SK-N-SH (cell line): ENCODE measurements at regions not wholly inside any gene's neighbourhood (a gene's known extent, or its start where the extent isn't known, plus 50 kb on each side); places are given as distances from the start of the nearest gene placed in this dataset.
"Not testable (repeated sequence)": the region's sequence is repeated elsewhere in the genome, so short reads cannot be mapped to it uniquely, and the experiment has no call there.

Source experiments
- CTCF ChIA-PET: fragments of 300-600, 350-600 bp; formaldehyde crosslinking; extraction: SDS; loops from one replicate; lab custom pipeline; 2021; lab: Yijun Ruan, JAX
- POLR2A ChIA-PET: fragments of 350-600 bp; sonication (Branson Sonifier 250); formaldehyde crosslinking; extraction: SDS; loops from one replicate; lab custom pipeline; 2020; ENCODE audit warnings: antibody characterized with exemption, inconsistent platforms; lab: Yijun Ruan, JAX
- DNase-seq: peaks from one replicate; pipeline ENCODE4 v3.0.0; 2012
- H2AFZ ChIP-seq: fragments of 200-600 bp; sonication (generic); 2 replicates; pipeline ENCODE4 v1.8.1; 2016; ENCODE audit warnings: antibody characterized with exemption, mild to moderate bottlenecking, low read depth
- H3F3A ChIP-seq: fragments of 200-600 bp; sonication (generic); replicated peaks from 2 replicates; pipeline ENCODE3; 2016; ENCODE audit warnings: antibody characterized with exemption, mild to moderate bottlenecking; ENCODE audit not compliant: insufficient read depth
- H3K27ac ChIP-seq, 2 experiments: fragments of 200-500 bp in 1 of 2; fragments of 200-600 bp in 1 of 2; sonication (Bioruptor generic) in 1 of 2; sonication (generic), shearing (Covaris generic) in 1 of 2; 2 replicates each; pipeline versions ENCODE4 v1.5.1 to v1.6.1; 2014 to 2016; ENCODE audit warnings: low read depth in 2 of 2, inconsistent platforms in 1 of 2, low read length in 1 of 2, mild to moderate bottlenecking in 1 of 2, mixed read lengths in 1 of 2
- H3K27me3 ChIP-seq: fragments of 200-600 bp; sonication (generic), shearing (Covaris generic); 2 replicates; pipeline ENCODE4 v1.6.1; 2016; ENCODE audit warnings: mixed run types; ENCODE audit not compliant: insufficient read depth
- H3K36me3 ChIP-seq, 2 experiments: fragments of 200-500 bp in 1 of 2; fragments of 200-600 bp in 1 of 2; sonication (Bioruptor generic) in 1 of 2; sonication (generic) in 1 of 2; replicated peaks in 1 of 2; 2 replicates each; pipeline versions ENCODE3 to v1.5.1; 2014 to 2016; ENCODE audit warnings: low read length in 1 of 2, mild to moderate bottlenecking in 1 of 2; ENCODE audit not compliant: insufficient read depth in 2 of 2, control insufficient read depth in 1 of 2
- H3K4me1 ChIP-seq, 2 experiments: fragments of 200-500 bp in 1 of 2; fragments of 200-600 bp in 1 of 2; sonication (Bioruptor generic) in 1 of 2; sonication (generic), shearing (Covaris generic) in 1 of 2; 2 replicates each; pipeline versions ENCODE4 v1.5.1 to v1.6.1; 2014 to 2016; ENCODE audit warnings: low read depth in 1 of 2, low read length in 1 of 2, mixed run types in 1 of 2; ENCODE audit not compliant: insufficient read depth in 2 of 2, control insufficient read depth in 1 of 2
- H3K4me2 ChIP-seq: fragments of 200-600 bp; sonication (generic), shearing (Covaris generic); 2 replicates; pipeline ENCODE4 v1.6.1; 2017; ENCODE audit warnings: mixed run types
- H3K4me3 ChIP-seq, 2 experiments: fragments of 200-500 bp in 1 of 2; fragments of 200-600 bp in 1 of 2; sonication (Bioruptor generic) in 1 of 2; sonication (generic), shearing (Covaris generic) in 1 of 2; 2 replicates each; pipeline versions ENCODE4 v1.5.1 to v1.8.1; 2014 to 2016; ENCODE audit warnings: low read depth in 2 of 2, inconsistent platforms in 1 of 2, low read length in 1 of 2, mild to moderate bottlenecking in 1 of 2, mixed read lengths in 1 of 2, moderate library complexity in 1 of 2
- H3K79me2 ChIP-seq: fragments of 200-600 bp; sonication (generic); 2 replicates; pipeline ENCODE4 v1.8.1; 2017; ENCODE audit warnings: mild to moderate bottlenecking; ENCODE audit not compliant: insufficient read depth
- H3K9ac ChIP-seq: fragments of 200-600 bp; sonication (generic); 2 replicates; pipeline ENCODE4 v1.6.1; 2017; ENCODE audit warnings: mixed run types
- H3K9me2 ChIP-seq: fragments of 200-600 bp; sonication (generic); 2 replicates; pipeline ENCODE4 v1.6.1; 2017; ENCODE audit warnings: mixed run types
- H3K9me3 ChIP-seq: fragments of 200-600 bp; sonication (generic); 2 replicates; pipeline ENCODE4 v1.6.1; 2017; ENCODE audit warnings: mixed run types, mild to moderate bottlenecking, moderate library complexity
- H4K20me1 ChIP-seq: fragments of 200-600 bp; sonication (generic); 2 replicates; pipeline ENCODE4 v1.6.1; 2017; ENCODE audit warnings: mild to moderate bottlenecking, mixed run types; ENCODE audit not compliant: insufficient read depth
- ELF1 ChIP-seq: IDR thresholded peaks from 2 replicates; pipeline ENCODE4 v1.4.0; 2012
- EP300 ChIP-seq, 2 experiments: IDR thresholded peaks; 2 replicates each; pipeline versions ENCODE4 v1.4.0 to v1.6.1; 2012; ENCODE audit warnings: borderline replicate concordance in 1 of 2, low read depth in 1 of 2, low read length in 1 of 2
- EZH2phosphoT487 ChIP-seq: fragments of 200-600 bp; sonication (generic); IDR thresholded peaks from 2 replicates; pipeline ENCODE4 v1.6.1; 2017; ENCODE audit warnings: low read depth, mixed run types, mild to moderate bottlenecking, antibody characterized with exemption, moderate library complexity, borderline replicate concordance
- FOXM1 ChIP-seq: IDR thresholded peaks from 2 replicates; pipeline ENCODE4 v1.4.0; 2012; ENCODE audit warnings: low read depth, mild to moderate bottlenecking
- GATA2 ChIP-seq: sonication (generic); formaldehyde crosslinking; IDR thresholded peaks from 2 replicates; pipeline ENCODE4 v1.5.0; 2020; ENCODE audit warnings: mild to moderate bottlenecking, missing genetic modification reagents
- POLR2AphosphoS5 ChIP-seq: IDR thresholded peaks from 2 replicates; pipeline ENCODE4 v1.6.1; 2012; ENCODE audit warnings: low read depth, low read length
- RCOR1 ChIP-seq: fragments of 150-350 bp; IDR thresholded peaks from 2 replicates; pipeline ENCODE4 v1.6.1; 2017; ENCODE audit warnings: antibody characterized with exemption, low read length
- RFX5 ChIP-seq: IDR thresholded peaks from 2 replicates; pipeline ENCODE4 v1.6.1; 2012; ENCODE audit warnings: mild to moderate bottlenecking, improper control_type of control experiment, low read length
- SIN3A ChIP-seq: IDR thresholded peaks from 2 replicates; pipeline ENCODE4 v1.6.1; 2012; ENCODE audit warnings: low read depth, mild to moderate bottlenecking, low read length, moderate library complexity, borderline replicate concordance
- TAF1 ChIP-seq: IDR thresholded peaks from 2 replicates; pipeline ENCODE4 v1.6.1; 2012; ENCODE audit warnings: low read depth, mild to moderate bottlenecking, low read length, moderate library complexity, borderline replicate concordance
- WGBS: methylation state at CpG from one replicate; pipeline ENCODE4 v1.1.6; 2017; ENCODE audit warnings: low lambda C conversion rate; 5-methylcytosine and 5-hydroxymethylcytosine counted together
- TF ChIP-seq, protein P1 (sequence below): fragments of 150-350 bp; IDR thresholded peaks from 2 replicates; pipeline ENCODE4 v1.6.1; 2017; ENCODE audit warnings: antibody characterized with exemption, low read length, low read depth, borderline replicate concordance
- TF ChIP-seq, protein P2 (sequence below): IDR thresholded peaks from 2 replicates; pipeline ENCODE4; 2012
- TF ChIP-seq, protein P3 (sequence below): IDR thresholded peaks from 2 replicates; pipeline ENCODE4 v1.4.0; 2012; ENCODE audit warnings: low read depth, borderline replicate concordance

DNA sequence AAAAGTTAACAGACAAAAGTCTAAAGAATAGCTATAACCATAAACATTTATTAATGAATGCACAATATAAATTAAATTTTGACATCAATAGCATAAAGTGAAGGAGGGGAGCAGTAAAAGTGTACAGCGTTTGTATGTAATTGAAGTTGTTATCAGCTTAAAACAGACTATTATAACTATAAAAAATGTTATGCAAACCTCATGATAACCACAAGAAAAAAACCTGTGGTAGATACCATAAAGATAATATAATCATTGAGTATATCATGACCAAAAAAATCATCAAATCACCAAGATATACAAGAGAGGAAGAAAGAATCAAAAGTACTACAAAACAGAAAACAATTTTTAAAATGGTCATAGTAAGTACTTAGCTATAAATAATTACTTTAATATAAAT lies 122.1 kb upstream of the ID2 start:
- CTCF ChIA-PET: interaction anchor here (1.5 to 1.9 kb wide), 3 partner anchors 11 to 20 kb away, joined by 5 to 6 read pairs (median 6); no protein-coding TSS in a partner anchor

GRCh38 chr2:8561692-8562091 lies 120.2 kb upstream of the ID2 start:
- H3K4me1 ChIP-seq, H3K9me3 ChIP-seq, H3K36me3 ChIP-seq, H3K27ac ChIP-seq, H4K20me1 ChIP-seq, CTCF ChIA-PET, H3K9me2 ChIP-seq, H3K9ac ChIP-seq, H3K4me2 ChIP-seq, H3K27me3 ChIP-seq, DNase-seq, H2AFZ ChIP-seq, POLR2A ChIA-PET, H3K4me3 ChIP-seq, H3K79me2 ChIP-seq, H3F3A ChIP-seq: not testable (repeated sequence)
- 47% methylated on average over 2 of the region's 2 CpGs for WGBS

More for the DNA sequence above, 122.1 kb upstream of the ID2 start:
- no peaks in the 10 kb centered on the region for H3F3A ChIP-seq
- POLR2A ChIA-PET: no interaction called here
- H2AFZ ChIP-seq: no peak overlapping the region
- TF ChIP-seq EZH2phosphoT487 (no peak), RCOR1 (no peak), POLR2AphosphoS5 (no peak), ELF1 (no peak), EP300 (IDR thresholded peaks at IDR 0.05; ENCODE audit: borderline replicate concordance in 1 of 2, low read depth in 1 of 2, low read length in 1 of 2) (no peak), FOXM1 (no peak), GATA2 (no peak), SIN3A (no peak), RFX5 (no peak), TAF1 (no peak)
- TF ChIP-seq, protein P1, sequence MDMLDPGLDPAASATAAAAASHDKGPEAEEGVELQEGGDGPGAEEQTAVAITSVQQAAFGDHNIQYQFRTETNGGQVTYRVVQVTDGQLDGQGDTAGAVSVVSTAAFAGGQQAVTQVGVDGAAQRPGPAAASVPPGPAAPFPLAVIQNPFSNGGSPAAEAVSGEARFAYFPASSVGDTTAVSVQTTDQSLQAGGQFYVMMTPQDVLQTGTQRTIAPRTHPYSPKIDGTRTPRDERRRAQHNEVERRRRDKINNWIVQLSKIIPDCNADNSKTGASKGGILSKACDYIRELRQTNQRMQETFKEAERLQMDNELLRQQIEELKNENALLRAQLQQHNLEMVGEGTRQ: no peak
- TF ChIP-seq, protein P2, sequence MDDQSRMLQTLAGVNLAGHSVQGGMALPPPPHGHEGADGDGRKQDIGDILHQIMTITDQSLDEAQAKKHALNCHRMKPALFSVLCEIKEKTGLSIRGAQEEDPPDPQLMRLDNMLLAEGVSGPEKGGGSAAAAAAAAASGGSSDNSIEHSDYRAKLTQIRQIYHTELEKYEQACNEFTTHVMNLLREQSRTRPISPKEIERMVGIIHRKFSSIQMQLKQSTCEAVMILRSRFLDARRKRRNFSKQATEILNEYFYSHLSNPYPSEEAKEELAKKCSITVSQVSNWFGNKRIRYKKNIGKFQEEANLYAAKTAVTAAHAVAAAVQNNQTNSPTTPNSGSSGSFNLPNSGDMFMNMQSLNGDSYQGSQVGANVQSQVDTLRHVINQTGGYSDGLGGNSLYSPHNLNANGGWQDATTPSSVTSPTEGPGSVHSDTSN: no peak
- TF ChIP-seq, protein P3, sequence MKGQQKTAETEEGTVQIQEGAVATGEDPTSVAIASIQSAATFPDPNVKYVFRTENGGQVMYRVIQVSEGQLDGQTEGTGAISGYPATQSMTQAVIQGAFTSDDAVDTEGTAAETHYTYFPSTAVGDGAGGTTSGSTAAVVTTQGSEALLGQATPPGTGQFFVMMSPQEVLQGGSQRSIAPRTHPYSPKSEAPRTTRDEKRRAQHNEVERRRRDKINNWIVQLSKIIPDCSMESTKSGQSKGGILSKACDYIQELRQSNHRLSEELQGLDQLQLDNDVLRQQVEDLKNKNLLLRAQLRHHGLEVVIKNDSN: no peak
- 0 out of 2 replicates have a peak, but pooled peaks cover 3% of the 10 kb centered on the region for H3K9me2 ChIP-seq
- DNase-seq: no peak
- no peaks in the 10 kb centered on the region for H3K36me3 ChIP-seq
- H3K27me3 ChIP-seq: no peaks in the 10 kb centered on the region
- H3K27ac ChIP-seq: no peak overlapping the region
- no peaks in the 10 kb centered on the region for H3K9me3 ChIP-seq
- H3K79me2 ChIP-seq: no peaks in the 10 kb centered on the region
- H3K4me2 ChIP-seq: no peak overlapping the region
- H3K4me1 ChIP-seq: no peaks in the 10 kb centered on the region
- 36% methylated on average over 1 of the region's 1 CpG for WGBS
- H3K4me3 ChIP-seq: no peak overlapping the region
- no peaks in the 10 kb centered on the region for H4K20me1 ChIP-seq
- no peak overlapping the region for H3K9ac ChIP-seq
